ENCODE measurements at regions not wholly inside any gene's neighbourhood (a gene's known extent, or its start where the extent isn't known, plus 50 kb on each side); places are given as distances from the start of the nearest gene placed in this dataset.

- TF ChIP-seq, protein P1, sequence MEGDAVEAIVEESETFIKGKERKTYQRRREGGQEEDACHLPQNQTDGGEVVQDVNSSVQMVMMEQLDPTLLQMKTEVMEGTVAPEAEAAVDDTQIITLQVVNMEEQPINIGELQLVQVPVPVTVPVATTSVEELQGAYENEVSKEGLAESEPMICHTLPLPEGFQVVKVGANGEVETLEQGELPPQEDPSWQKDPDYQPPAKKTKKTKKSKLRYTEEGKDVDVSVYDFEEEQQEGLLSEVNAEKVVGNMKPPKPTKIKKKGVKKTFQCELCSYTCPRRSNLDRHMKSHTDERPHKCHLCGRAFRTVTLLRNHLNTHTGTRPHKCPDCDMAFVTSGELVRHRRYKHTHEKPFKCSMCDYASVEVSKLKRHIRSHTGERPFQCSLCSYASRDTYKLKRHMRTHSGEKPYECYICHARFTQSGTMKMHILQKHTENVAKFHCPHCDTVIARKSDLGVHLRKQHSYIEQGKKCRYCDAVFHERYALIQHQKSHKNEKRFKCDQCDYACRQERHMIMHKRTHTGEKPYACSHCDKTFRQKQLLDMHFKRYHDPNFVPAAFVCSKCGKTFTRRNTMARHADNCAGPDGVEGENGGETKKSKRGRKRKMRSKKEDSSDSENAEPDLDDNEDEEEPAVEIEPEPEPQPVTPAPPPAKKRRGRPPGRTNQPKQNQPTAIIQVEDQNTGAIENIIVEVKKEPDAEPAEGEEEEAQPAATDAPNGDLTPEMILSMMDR (IDR thresholded peaks at IDR 0.05; ENCODE audit: control insufficient read depth, extremely low read depth, insufficient read depth): no peak
- H3K4me3 ChIP-seq (ENCODE audit: low read depth, low read length): no peak overlapping the region
- no peak for DNase-seq (ENCODE audit: low read depth)
Observed at GRCh38 chr20:23162887-23163286, 76.8 kb upstream of the CD93 start.

GRCh38 chr20:23161968-23162696, 76.0 kb upstream of the CD93 start:
- H3K4me3 ChIP-seq (ENCODE audit: low read depth, low read length): no peak overlapping the region
- TF ChIP-seq, protein P1 (IDR thresholded peaks at IDR 0.05; ENCODE audit: control insufficient read depth, extremely low read depth, insufficient read depth): no peak
- DNase-seq (ENCODE audit: low read depth): peak; percentile 30

- no peak for DNase-seq (ENCODE audit: low read depth)
- TF ChIP-seq, protein P1 (IDR thresholded peaks at IDR 0.05; ENCODE audit: control insufficient read depth, extremely low read depth, insufficient read depth): no peak
- H3K4me3 ChIP-seq (ENCODE audit: low read depth, low read length): no peak overlapping the region
Observed at GRCh38 chr20:23161244-23161891, 75.2 kb upstream of the CD93 start.

DNA sequence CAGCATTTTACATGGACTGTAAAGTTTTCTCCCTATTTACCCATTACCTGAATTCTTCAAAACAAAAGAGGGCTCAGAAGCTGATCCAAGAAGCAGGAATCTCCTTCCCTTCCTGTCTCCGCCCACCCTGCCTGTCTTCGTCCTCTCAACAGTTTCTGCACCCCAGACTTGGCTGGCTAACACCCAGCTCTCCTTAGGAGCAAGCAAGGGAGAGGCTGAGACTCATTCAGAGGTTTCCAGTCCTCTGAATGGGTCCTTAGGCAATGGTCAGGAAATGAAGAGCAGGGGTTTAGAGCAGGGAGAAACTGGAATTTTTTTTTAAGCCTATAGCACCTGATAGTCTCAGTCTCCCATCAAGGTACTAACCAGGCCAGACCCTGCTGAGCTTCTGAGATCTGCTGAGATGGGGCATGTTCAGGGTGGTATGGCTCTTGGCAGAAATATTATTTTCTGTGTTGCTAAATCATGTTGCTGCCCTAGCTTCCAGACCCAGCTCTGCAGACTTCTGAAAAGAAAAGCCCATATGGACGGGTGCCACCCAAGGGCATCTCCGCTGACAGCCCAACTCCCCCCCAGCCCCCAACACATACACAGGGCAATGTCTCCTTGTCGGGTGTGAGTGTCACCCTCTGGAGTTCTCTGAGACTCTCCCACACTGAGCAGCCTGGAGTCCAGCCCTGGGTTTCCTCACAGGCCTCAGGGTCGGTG, 74.6 kb upstream of the CD93 start:
- TF ChIP-seq, protein P1 (IDR thresholded peaks at IDR 0.05; ENCODE audit: control insufficient read depth, extremely low read depth, insufficient read depth): no peak
- H3K4me3 ChIP-seq (ENCODE audit: low read depth, low read length): no peak overlapping the region
- DNase-seq (ENCODE audit: low read depth): no peak

DNA sequence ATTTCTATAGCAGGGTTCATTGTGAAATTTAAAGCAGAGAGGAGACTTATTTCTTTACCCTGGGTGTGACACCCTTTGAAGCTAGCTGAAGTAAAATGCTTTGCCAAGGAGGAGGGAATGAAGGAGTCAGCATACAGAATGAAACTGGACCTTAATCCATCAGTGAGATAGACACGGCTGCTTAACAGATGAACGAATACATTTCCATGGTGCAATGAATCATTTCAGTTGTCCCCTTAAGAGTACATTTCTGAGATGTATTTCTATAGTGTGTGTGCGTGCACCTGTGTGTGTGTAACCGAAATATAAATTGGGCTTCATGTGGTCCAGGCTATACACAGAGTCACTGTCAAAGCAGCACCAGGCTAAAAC, 73.8 kb upstream of the CD93 start:
- TF ChIP-seq, protein P1 (IDR thresholded peaks at IDR 0.05; ENCODE audit: control insufficient read depth, extremely low read depth, insufficient read depth): no peak
- no peak for DNase-seq (ENCODE audit: low read depth)

GRCh38 chr20:23159256-23159946, 73.3 kb upstream of the CD93 start:
- no peak for DNase-seq (ENCODE audit: low read depth)
- TF ChIP-seq, protein P1 (IDR thresholded peaks at IDR 0.05; ENCODE audit: control insufficient read depth, extremely low read depth, insufficient read depth): no peak
- no peak overlapping the region for H3K4me3 ChIP-seq (ENCODE audit: low read depth, low read length)

More for the DNA sequence above, 73.8 kb upstream of the CD93 start:
- H3K4me3 ChIP-seq (ENCODE audit: low read depth, low read length): no peak overlapping the region

Measured in LNCaP clone FGC (cell line).